GM21529 (cell line): ENCODE measurements at regions not wholly inside any gene's neighbourhood (a gene's known extent, or its start where the extent isn't known, plus 50 kb on each side); places are given as distances from the start of the nearest gene placed in this dataset.

Experiments
- ATAC-seq: cut with Tn5 transposase; IDR thresholded peaks from one replicate; pipeline ENCODE4 v1.9.1; 2021; ENCODE audit not compliant: unreplicated experiment

- ATAC-seq, result no peak
These were observed 155.1 kb upstream of the WSCD2 start for GRCh38 chr12:107973950-107974349.

GRCh38 chr12:107976331-107976730, 152.8 kb upstream of the WSCD2 start:
- ATAC-seq, result no peak

DNA sequence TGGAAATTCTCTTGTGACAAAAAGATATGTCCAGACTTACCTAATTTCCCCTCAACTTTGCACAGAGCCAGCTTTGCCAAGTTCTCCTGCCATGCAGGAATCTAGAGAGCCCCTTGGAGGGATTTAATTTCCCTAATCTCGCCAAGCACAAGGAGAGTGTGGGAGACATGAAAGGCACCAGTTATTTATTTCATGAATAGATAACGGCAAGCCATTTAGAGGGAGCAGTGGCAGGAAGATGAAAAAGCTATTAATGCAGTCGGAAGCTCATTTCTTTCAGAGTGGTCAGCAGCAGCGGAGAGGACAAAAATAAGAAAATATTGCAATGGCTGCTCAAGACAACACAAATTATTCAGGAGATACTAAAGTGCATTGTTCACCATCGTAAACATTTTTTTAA, 150.9 kb upstream of the WSCD2 start:
- ATAC-seq, result no peak

DNA sequence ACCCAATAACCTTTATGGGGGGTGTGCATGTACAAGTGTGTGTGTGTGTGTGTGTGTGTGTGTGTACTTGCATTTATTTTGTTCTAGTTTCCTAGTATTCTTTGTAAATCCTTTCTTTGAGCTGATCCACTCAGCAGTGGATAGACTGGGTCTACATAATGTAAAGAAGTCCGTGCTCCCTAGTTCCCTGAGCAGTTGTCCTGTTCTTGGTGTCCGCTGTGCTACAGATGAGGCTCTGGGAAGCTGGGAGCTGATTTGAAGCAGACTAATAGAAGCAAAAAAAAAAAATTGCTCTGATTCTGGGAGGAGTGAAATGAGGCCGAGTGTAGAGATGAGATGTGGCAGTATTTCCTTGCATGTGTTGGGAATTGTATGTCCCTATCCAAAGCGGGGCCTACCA, 150.4 kb upstream of the WSCD2 start:
- no peak for ATAC-seq

- no peak for ATAC-seq
These were observed 145.2 kb upstream of the WSCD2 start for GRCh38 chr12:107983756-107984472.

DNA sequence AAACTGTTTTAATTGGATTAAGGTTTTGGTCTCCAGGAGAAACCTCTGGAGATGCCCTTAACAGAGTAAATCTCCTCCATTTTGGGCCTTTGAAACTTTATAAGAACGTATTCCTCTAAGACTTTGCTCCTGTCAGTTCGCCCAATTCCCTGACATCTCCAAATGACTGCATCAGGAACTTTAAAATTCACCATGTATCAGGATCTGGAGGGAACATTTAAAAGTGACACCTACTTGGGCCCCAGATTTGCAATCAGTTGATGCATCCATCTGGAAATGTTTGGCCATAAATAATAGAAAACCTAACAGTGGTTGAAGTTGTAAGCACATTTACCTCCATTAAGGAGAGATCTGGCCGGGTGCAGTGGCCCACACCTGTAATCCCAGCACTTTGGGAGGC, 144.1 kb upstream of the WSCD2 start:
- no peak for ATAC-seq

DNA sequence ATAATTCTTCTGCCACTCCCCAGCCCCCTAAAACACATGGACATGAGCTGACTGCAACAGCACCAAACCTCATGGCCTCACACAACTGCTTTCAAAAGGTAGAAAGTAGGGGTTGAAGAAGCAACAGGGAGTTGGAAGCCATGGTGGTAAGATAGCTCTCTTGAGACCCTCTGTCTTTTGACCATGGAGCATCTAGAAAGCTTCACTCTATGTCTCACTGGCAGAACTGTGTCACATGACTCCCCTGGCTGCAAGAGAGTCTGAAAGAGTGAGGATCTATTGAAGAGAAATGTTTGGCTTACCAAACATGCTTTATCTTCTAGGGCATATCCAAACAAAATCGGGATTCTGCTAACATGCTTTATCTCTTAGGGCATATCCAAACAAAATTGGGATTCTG, 142.9 kb upstream of the WSCD2 start:
- no peak for ATAC-seq

- no peak for ATAC-seq
These were observed 138.8 kb upstream of the WSCD2 start for GRCh38 chr12:107990325-107990724.

- ATAC-seq, result no peak
These were observed 137.1 kb upstream of the WSCD2 start for GRCh38 chr12:107992029-107992428.

GRCh38 chr12:107992870-107993451, 136.1 kb upstream of the WSCD2 start:
- ATAC-seq, result no peak

GRCh38 chr12:107998863-107999262, 130.2 kb upstream of the WSCD2 start:
- no peak for ATAC-seq

- no peak for ATAC-seq
These were observed 129.0 kb upstream of the WSCD2 start for GRCh38 chr12:108000111-108000510.

GRCh38 chr12:108004319-108004718, 124.8 kb upstream of the WSCD2 start:
- no peak for ATAC-seq

DNA sequence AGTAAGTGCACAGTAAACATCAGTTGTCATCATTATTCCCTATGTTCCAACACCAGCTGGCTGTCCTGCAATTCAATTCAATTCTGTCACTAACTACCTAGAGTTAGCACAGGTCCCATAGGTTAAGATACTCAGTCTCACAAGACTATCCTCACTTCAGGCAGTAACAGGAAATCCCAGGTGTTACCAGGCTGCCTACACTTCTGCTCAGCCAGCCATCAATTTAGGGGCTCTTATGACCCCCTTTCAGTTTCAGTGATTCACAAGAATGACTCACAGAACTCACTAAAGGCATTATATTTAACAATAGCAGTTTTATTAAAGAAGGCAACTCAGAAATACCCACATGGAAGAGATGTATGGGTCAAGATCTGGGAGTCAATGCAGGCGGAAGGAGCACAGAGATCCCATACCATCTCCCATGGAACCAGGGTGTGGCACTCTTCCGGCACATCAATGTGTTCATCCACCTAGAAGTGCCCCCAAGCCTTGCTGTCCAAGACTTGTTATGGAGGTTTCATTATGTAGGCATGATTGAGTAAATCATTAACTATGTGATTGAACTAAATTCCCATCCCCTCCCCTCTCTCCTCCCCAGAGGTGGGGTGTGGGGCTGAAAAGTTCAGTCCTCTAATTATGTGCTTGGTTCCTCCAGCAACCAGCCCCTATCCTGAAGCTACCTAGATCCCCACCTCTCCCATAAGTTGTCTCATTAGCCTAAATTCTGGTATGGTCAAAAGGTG, 120.8 kb upstream of the WSCD2 start:
- ATAC-seq, result no peak

DNA sequence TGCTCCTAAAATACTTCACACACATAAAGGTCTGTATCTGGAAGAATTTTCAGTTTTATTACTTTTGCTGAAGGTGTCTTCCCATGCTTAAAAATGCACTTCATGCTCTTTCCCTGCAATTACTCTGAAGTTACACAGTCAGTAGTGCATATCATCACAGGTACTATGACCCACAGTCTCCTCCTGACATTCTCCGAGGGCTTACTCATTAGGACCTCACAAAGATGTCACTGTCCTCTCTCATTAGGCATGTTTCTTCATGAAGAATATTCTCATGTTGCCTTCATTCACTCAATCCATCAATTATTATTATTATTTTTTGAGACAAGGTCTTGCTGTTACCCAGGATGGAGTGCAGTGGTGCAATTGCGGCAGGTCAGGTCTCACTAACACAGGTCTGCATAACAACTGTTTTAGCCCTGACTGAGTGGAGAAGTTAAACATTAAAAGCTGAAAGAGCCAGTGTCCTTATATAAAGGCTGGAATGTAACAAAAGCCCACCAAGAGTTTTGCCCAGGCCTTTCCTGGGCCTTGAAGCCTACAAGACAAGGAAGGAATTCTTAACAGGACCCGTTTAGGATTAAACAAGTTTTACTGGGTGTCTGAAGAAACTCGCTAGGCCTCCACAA, 119.5 kb upstream of the WSCD2 start:
- no peak for ATAC-seq

- ATAC-seq, result no peak
These were observed 113.0 kb upstream of the WSCD2 start for GRCh38 chr12:108016022-108016564.

GRCh38 chr12:108017472-108018057, 111.5 kb upstream of the WSCD2 start:
- ATAC-seq, result no peak

DNA sequence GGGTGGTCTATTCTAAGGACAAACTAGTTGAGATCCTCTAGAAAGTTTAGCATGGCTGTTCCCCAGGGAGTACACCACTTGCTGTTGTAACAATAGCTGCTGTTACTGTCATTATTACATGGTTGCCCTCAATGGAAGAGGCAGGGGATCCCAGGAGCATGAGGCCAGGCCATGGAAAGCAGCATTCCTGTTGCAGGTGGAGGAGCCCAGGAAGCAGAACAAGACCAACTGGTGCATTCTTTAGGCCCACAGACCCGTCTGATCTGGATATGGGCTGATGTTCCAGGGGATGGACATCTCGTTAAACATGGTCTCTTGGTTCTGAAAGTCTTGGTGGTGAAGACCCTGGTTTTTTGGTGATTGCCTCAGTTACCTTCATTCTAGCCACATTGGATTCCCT, 109.2 kb upstream of the WSCD2 start:
- no peak for ATAC-seq

- no peak for ATAC-seq
These were observed 107.9 kb upstream of the WSCD2 start for GRCh38 chr12:108021141-108021540.

DNA sequence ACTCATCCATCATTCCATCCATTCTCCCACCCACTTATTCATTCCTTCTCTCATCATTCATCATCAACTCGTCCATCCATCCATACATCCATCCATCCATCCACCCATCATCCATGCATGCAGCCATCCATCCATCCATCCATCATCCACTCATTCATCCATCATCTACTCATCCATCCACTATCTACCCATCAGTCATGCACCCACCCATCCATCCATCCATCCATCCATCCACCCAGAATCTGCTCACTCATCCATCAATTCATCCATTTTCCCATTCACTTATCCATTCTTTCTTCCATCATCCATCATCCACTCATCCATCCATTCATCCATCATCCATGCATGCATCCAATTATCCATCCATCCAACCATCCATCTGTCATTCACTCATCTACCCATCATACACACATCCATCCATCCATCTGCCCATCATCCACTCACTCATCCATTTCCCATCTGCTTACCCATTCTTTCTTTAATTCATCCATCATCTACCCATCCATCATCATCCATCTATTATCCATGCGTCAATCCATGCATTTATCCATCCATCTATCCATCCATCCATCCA, 107.1 kb upstream of the WSCD2 start:
- ATAC-seq, result no peak
